Activated T-helper 1 cell treated with Interleukin-2 at 50 U/mL for 16 hours (primary cell): ENCODE measurements at regions not wholly inside any gene's neighbourhood (a gene's known extent, or its start where the extent isn't known, plus 50 kb on each side); places are given as distances from the start of the nearest gene placed in this dataset.

Experiments used
- DNase-seq: peaks from one replicate; pipeline ENCODE4 v3.0.0-alpha.2; 2020; ENCODE audit warnings: low read depth

- no peak for DNase-seq
Measured at GRCh38 chr18:39749154-39749553, 2183.6 kb upstream of the CELF4 start.

GRCh38 chr18:39748727-39749126 is 2183.1 kb upstream of the CELF4 start:
- DNase-seq: no peak

GRCh38 chr18:39746201-39746600 is 2180.6 kb upstream of the CELF4 start:
- no peak for DNase-seq

- DNase-seq: no peak
Measured at GRCh38 chr18:39743463-39743862, 2177.9 kb upstream of the CELF4 start.

- no peak for DNase-seq
Measured at GRCh38 chr18:39741755-39742466, 2176.3 kb upstream of the CELF4 start.

GRCh38 chr18:39737869-39738268 is 2172.3 kb upstream of the CELF4 start:
- no peak for DNase-seq

- no peak for DNase-seq
Measured at GRCh38 chr18:39732918-39733317, 2167.3 kb upstream of the CELF4 start.

GRCh38 chr18:39730606-39731005 is 2165.0 kb upstream of the CELF4 start:
- DNase-seq: no peak

- no peak for DNase-seq
Measured at GRCh38 chr18:39724652-39725051, 2159.1 kb upstream of the CELF4 start.

GRCh38 chr18:39721712-39722111 is 2156.1 kb upstream of the CELF4 start:
- no peak for DNase-seq

GRCh38 chr18:39713961-39714360 is 2148.4 kb upstream of the CELF4 start:
- no peak for DNase-seq

GRCh38 chr18:39711701-39712100 is 2146.1 kb upstream of the CELF4 start:
- DNase-seq: no peak

GRCh38 chr18:39705362-39705761 is 2139.8 kb upstream of the CELF4 start:
- DNase-seq: no peak

- DNase-seq: no peak
Measured at GRCh38 chr18:39702888-39703287, 2137.3 kb upstream of the CELF4 start.

GRCh38 chr18:39701839-39702238 is 2136.2 kb upstream of the CELF4 start:
- no peak for DNase-seq

- no peak for DNase-seq
Measured at GRCh38 chr18:39701055-39701783, 2135.6 kb upstream of the CELF4 start.

GRCh38 chr18:39699340-39699964 is 2133.9 kb upstream of the CELF4 start:
- DNase-seq: no peak

GRCh38 chr18:39698436-39698835 is 2132.8 kb upstream of the CELF4 start:
- no peak for DNase-seq

GRCh38 chr18:39693359-39693758 is 2127.8 kb upstream of the CELF4 start:
- no peak for DNase-seq

GRCh38 chr18:39692367-39693015 is 2126.9 kb upstream of the CELF4 start:
- DNase-seq: no peak

GRCh38 chr18:39685303-39685902 is 2119.8 kb upstream of the CELF4 start:
- no peak for DNase-seq

GRCh38 chr18:39681061-39681460 is 2115.5 kb upstream of the CELF4 start:
- no peak for DNase-seq
